Vagina (tissue), 2 donors: ENCODE measurements at regions not wholly inside any gene's neighbourhood (a gene's known extent, or its start where the extent isn't known, plus 50 kb on each side); places are given as distances from the start of the nearest gene placed in this dataset.

ENCODE experiments used
- POLR2A ChIP-seq, 2 donors: fragments of 450-650 bp; IDR thresholded peaks; one replicate each; pipeline ENCODE4 v1.6.1; 2017; ENCODE audit warnings: antibody characterized with exemption in 2 of 2, mild to moderate bottlenecking in 2 of 2, moderate library complexity in 2 of 2
- POLR2AphosphoS5 ChIP-seq, 2 donors: sonication (generic); formaldehyde crosslinking; IDR thresholded peaks; one replicate each; pipeline ENCODE4 v1.9.0; 2017; ENCODE audit warnings: antibody characterized with exemption in 2 of 2, mild to moderate bottlenecking in 2 of 2, low read depth in 1 of 2; ENCODE audit not compliant: insufficient read depth in 1 of 2

DNA sequence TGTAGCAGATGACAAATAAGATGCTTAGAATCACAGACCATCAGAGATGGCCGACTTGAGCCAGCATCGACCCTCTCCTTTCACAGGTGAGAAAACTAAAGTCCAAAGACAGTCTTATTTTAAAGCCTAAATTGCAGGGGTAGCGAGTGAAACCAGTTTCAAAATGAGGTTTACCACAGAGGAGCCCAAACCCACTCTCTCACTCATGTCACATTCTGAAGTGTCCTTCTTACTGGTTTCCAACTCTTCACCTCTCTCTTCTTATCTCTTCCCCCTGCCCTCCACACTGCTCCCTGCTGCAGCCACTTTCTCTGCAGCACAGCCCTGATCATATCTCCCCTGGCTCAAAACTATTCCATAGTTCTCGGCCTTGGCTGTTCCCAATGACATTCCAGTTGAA lies 57.0 kb upstream of the NID2 start:
- TF ChIP-seq POLR2AphosphoS5 (IDR thresholded peaks at IDR 0.05; ENCODE audit: insufficient read depth in 1 of 2, low read depth in 1 of 2) = no peak
- TF ChIP-seq POLR2A (IDR thresholded peaks at IDR 0.05) = no peak
